ENCODE measurements at regions not wholly inside any gene's neighbourhood (a gene's known extent, or its start where the extent isn't known, plus 50 kb on each side); places are given as distances from the start of the nearest gene placed in this dataset.
A peak's percentile ranks its signal among the peaks of the same experiment; 100 is the strongest.

DNA sequence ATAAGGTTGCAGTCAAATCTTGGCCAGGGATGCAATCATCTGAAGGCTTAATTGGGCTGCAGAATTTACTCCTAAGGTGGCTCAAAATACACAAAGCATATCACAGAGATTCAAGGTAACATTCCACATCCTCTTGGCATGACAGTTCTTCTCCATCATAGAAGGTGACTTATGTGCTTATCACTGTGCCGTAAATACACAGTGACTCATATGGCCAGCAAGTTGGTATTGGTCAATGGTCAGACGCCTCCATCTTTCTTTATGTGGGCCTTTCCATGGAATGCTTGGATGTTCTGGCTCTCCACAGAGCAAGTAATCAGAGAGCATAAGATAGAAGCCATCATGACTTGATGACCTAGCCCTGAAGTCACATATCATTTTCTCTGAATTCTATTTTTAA lies 168.8 kb upstream of the ST8SIA2 start:
- in situ Hi-C loops (cut with MboI; ENCODE audit: low pct_unique_long_range_greater_than_20kb, low sequenced_read_pairs, unreplicated experiment): no loop called here
- DNase-seq (ENCODE audit: low spot score): no peak
- TF ChIP-seq, protein P1, sequence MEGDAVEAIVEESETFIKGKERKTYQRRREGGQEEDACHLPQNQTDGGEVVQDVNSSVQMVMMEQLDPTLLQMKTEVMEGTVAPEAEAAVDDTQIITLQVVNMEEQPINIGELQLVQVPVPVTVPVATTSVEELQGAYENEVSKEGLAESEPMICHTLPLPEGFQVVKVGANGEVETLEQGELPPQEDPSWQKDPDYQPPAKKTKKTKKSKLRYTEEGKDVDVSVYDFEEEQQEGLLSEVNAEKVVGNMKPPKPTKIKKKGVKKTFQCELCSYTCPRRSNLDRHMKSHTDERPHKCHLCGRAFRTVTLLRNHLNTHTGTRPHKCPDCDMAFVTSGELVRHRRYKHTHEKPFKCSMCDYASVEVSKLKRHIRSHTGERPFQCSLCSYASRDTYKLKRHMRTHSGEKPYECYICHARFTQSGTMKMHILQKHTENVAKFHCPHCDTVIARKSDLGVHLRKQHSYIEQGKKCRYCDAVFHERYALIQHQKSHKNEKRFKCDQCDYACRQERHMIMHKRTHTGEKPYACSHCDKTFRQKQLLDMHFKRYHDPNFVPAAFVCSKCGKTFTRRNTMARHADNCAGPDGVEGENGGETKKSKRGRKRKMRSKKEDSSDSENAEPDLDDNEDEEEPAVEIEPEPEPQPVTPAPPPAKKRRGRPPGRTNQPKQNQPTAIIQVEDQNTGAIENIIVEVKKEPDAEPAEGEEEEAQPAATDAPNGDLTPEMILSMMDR (IDR thresholded peaks at IDR 0.05; ENCODE audit: extremely low read depth, insufficient read depth, missing control alignments): no peak

- in situ Hi-C loops (cut with MboI; ENCODE audit: low pct_unique_long_range_greater_than_20kb, low sequenced_read_pairs, unreplicated experiment): no loop called here
- TF ChIP-seq, protein P1 (IDR thresholded peaks at IDR 0.05; ENCODE audit: extremely low read depth, insufficient read depth, missing control alignments): peak; percentile 47
- peak; percentile 15 for DNase-seq (ENCODE audit: low spot score)
Observed at GRCh38 chr15:92226020-92226612, 167.6 kb upstream of the ST8SIA2 start.

DNA sequence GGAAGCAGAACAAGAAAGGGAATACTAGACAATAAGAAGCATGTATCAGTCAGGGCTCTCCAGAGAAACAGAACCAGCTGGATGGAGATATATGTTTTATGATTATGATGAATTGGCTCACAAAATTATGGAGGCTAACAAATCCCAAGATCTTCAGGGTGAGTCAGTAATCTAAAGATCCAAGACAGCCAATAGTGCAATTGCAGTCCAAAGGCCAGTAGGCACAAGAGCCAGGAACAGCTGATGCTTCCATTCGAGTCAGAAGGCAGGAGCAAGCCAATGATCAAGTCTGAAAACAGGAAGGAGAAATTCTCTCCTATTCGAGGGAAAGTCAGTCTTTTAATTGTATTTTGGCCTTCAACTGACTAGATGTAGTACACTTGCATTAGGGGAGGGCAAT lies 164.9 kb upstream of the ST8SIA2 start:
- no peak for DNase-seq (ENCODE audit: low spot score)
- in situ Hi-C loops (cut with MboI; ENCODE audit: low pct_unique_long_range_greater_than_20kb, low sequenced_read_pairs, unreplicated experiment): no loop called here
- TF ChIP-seq, protein P1 (IDR thresholded peaks at IDR 0.05; ENCODE audit: extremely low read depth, insufficient read depth, missing control alignments): no peak

DNA sequence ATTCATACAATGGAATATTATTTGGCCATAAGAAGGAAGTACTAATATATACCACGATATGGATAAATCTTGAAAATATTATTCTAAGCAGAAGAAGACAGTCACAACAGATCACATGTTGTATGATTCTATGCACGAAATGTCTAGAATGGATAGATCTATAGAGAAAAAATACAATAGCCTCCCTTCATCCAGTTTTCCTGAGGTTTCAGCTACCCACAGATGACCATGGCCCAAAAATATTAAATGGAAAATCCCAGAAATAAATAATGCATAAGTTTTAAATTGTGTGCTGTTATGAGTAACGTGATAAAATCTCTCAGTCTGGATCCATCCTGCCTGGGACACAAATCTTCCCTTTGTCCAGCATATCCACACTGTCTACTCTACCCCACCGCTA lies 162.2 kb upstream of the ST8SIA2 start:
- in situ Hi-C loops (cut with MboI; ENCODE audit: low pct_unique_long_range_greater_than_20kb, low sequenced_read_pairs, unreplicated experiment): no loop called here
- DNase-seq (ENCODE audit: low spot score): no peak
- TF ChIP-seq, protein P1 (IDR thresholded peaks at IDR 0.05; ENCODE audit: extremely low read depth, insufficient read depth, missing control alignments): no peak

GRCh38 chr15:92232317-92232716 lies 161.4 kb upstream of the ST8SIA2 start:
- TF ChIP-seq, protein P1 (IDR thresholded peaks at IDR 0.05; ENCODE audit: extremely low read depth, insufficient read depth, missing control alignments): no peak
- in situ Hi-C loops (cut with MboI; ENCODE audit: low pct_unique_long_range_greater_than_20kb, low sequenced_read_pairs, unreplicated experiment): no loop called here
- DNase-seq (ENCODE audit: low spot score): no peak

GRCh38 chr15:92232876-92233275 lies 160.8 kb upstream of the ST8SIA2 start:
- DNase-seq (ENCODE audit: low spot score): no peak
- in situ Hi-C loops (cut with MboI; ENCODE audit: low pct_unique_long_range_greater_than_20kb, low sequenced_read_pairs, unreplicated experiment): no loop called here
- TF ChIP-seq, protein P1 (IDR thresholded peaks at IDR 0.05; ENCODE audit: extremely low read depth, insufficient read depth, missing control alignments): no peak

Measured in GM13977 (cell line).